ENCODE measurements at regions not wholly inside any gene's neighbourhood (a gene's known extent, or its start where the extent isn't known, plus 50 kb on each side); places are given as distances from the start of the nearest gene placed in this dataset.

GRCh38 chr22:48495751-48496080 is 1332.0 kb downstream of the BRD1 start:
- TF ChIP-seq CTCF (conservative IDR thresholded peaks at IDR 0.05; ENCODE audit: low read length) (no peak), EZH2phosphoT487 (IDR thresholded peaks at IDR 0.05; ENCODE audit: borderline replicate concordance) (no peak)
